ENCODE measurements at regions not wholly inside any gene's neighbourhood (a gene's known extent, or its start where the extent isn't known, plus 50 kb on each side); places are given as distances from the start of the nearest gene placed in this dataset.

DNA sequence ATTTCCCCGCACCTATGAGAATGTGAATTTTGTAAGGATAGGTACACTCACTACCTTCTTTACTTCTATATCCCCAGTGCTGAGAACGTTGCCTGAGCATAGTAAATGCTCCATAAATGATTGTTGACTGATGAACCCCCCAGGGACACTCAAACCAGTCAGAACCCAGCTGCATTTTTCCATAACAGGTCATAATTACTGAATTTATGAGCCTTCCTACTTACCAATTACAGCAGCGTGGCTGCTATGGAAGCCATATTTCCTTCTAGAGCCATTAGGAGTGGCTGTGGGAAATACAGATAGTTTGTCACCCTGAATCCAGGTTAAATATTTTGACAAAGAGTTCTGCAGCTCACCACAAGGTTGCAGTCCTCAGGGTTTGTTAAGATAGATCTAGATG is 135.0 kb downstream of the TAF11L14 start:
- no peaks in the 10 kb centered on the region for H3K27me3 ChIP-seq (ENCODE audit: control insufficient read depth in 1 of 2, insufficient read depth in 2 of 2, low read length in 2 of 2)
- ChIA-PET POLR2A (no interaction called here), CTCF (ENCODE audit: low intra/inter-chr PET ratio, low total read pairs) (no interaction called here)
- H3K27ac ChIP-seq (ENCODE audit: extremely low read length, insufficient read depth, low read length), result no peak overlapping the region
- no peaks in the 10 kb centered on the region for H3K4me1 ChIP-seq (ENCODE audit: insufficient read depth, low read length)
- no peaks in the 10 kb centered on the region for H3K79me2 ChIP-seq (ENCODE audit: insufficient read depth, low read length)
- H4K20me1 ChIP-seq (ENCODE audit: insufficient read depth, low read length), result no peaks in the 10 kb centered on the region
- in situ Hi-C loops (cut with HindIII; ENCODE audit: extremely low pct_ligation_motif_present, low pct_unique_long_range_greater_than_20kb), result no loop called here
- no peak overlapping the region for H3K4me2 ChIP-seq (ENCODE audit: low read depth, low read length)
- intact Hi-C loops (cut with micrococcal nuclease; ENCODE audit: unreplicated experiment), result no loop called here
- DNase-seq (ENCODE audit: low spot score), result no peak
- 0% methylated on average over 3 of the region's 3 CpGs for WGBS (ENCODE audit: low lambda C conversion rate)
- H3K9me3 ChIP-seq (ENCODE audit: low read length), result peaks cover 84% of the 10 kb centered on the region
- no peak overlapping the region for H3K9ac ChIP-seq (ENCODE audit: insufficient read depth, low read depth, low read length)
- no peak overlapping the region for H3K4me3 ChIP-seq (replicated peaks in 1 of 3; ENCODE audit: insufficient read depth in 1 of 3, low read depth in 2 of 3, low read length in 3 of 3)
- BruUV-seq (replicated peaks), result no TSS peak
- FAIRE-seq, result no peak
- no peaks in the 10 kb centered on the region for H3K36me3 ChIP-seq (replicated peaks in 1 of 2; ENCODE audit: control insufficient read depth in 1 of 2, insufficient read depth in 2 of 2, low read length in 2 of 2)
- ATAC-seq, result no peak
- no peak overlapping the region for H2AFZ ChIP-seq (ENCODE audit: low read length)
- TF ChIP-seq KLF15 (CRISPR knock-in tag; IDR thresholded peaks at IDR 0.05; ENCODE audit: borderline replicate concordance) (no peak), HNRNPK (IDR thresholded peaks at IDR 0.05; ENCODE audit: low read depth, low read length, poor library complexity, severe bottlenecking) (no peak), AKAP8 (CRISPR knock-in tag; IDR thresholded peaks at IDR 0.05) (no peak), YEATS4 (CRISPR knock-in tag; IDR thresholded peaks at IDR 0.05; ENCODE audit: borderline replicate concordance) (no peak)
- TF ChIP-seq, protein P1, sequence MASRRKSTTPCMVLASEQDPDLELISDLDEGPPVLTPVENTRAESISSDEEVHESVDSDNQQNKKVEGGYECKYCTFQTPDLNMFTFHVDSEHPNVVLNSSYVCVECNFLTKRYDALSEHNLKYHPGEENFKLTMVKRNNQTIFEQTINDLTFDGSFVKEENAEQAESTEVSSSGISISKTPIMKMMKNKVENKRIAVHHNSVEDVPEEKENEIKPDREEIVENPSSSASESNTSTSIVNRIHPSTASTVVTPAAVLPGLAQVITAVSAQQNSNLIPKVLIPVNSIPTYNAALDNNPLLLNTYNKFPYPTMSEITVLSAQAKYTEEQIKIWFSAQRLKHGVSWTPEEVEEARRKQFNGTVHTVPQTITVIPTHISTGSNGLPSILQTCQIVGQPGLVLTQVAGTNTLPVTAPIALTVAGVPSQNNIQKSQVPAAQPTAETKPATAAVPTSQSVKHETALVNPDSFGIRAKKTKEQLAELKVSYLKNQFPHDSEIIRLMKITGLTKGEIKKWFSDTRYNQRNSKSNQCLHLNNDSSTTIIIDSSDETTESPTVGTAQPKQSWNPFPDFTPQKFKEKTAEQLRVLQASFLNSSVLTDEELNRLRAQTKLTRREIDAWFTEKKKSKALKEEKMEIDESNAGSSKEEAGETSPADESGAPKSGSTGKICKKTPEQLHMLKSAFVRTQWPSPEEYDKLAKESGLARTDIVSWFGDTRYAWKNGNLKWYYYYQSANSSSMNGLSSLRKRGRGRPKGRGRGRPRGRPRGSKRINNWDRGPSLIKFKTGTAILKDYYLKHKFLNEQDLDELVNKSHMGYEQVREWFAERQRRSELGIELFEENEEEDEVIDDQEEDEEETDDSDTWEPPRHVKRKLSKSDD (CRISPR knock-in tag; IDR thresholded peaks at IDR 0.05; ENCODE audit: low read depth), result no peak

DNA sequence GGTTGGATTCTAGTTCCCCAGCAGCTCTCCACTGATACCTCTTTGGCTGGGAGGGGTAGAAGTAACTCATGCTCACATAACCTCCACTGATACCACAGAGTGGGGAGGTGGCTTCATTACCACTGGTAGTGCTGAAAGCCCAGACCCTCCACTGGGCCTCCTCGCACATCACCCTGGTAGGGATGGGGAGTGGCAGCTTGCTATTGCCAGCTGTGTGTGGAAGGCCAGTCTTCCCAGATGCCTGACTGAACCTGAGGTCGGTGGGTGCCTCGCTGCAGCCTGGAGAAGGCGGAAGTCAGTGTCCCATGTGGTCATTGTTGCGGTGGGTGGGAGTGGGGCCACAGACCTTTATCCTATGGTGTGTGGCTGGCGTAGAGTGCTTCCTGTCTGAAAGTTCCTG is 138.0 kb downstream of the TAF11L14 start:
- CTCF ChIA-PET (ENCODE audit: low intra/inter-chr PET ratio, low total read pairs), result no interaction called here
- Histone ChIP-seq H3K79me2 (ENCODE audit: insufficient read depth, low read length) (no peaks in the 10 kb centered on the region), H2AFZ (ENCODE audit: low read length) (no peak overlapping the region), H3K4me2 (ENCODE audit: low read depth, low read length) (no peak overlapping the region), H4K20me1 (ENCODE audit: insufficient read depth, low read length) (no peaks in the 10 kb centered on the region), H3K27ac (ENCODE audit: extremely low read length, insufficient read depth, low read length) (no peak overlapping the region), H3K27me3 (ENCODE audit: control insufficient read depth in 1 of 2, insufficient read depth in 2 of 2, low read length in 2 of 2) (no peaks in the 10 kb centered on the region), H3K9ac (ENCODE audit: insufficient read depth, low read depth, low read length) (no peak overlapping the region), H3K9me3 (ENCODE audit: low read length) (peaks cover 67% of the 10 kb centered on the region), H3K4me1 (ENCODE audit: insufficient read depth, low read length) (no peaks in the 10 kb centered on the region), H3K36me3 (replicated peaks in 1 of 2; ENCODE audit: control insufficient read depth in 1 of 2, insufficient read depth in 2 of 2, low read length in 2 of 2) (no peaks in the 10 kb centered on the region), H3K4me3 (replicated peaks in 1 of 3; ENCODE audit: insufficient read depth in 1 of 3, low read depth in 2 of 3, low read length in 3 of 3) (no peak overlapping the region)
- in situ Hi-C loops (cut with HindIII; ENCODE audit: extremely low pct_ligation_motif_present, low pct_unique_long_range_greater_than_20kb), result no loop called here
- no TSS peak for BruUV-seq (replicated peaks)
- DNase-seq (ENCODE audit: low spot score) (no peak), FAIRE-seq (no peak), ATAC-seq (no peak)
- TF ChIP-seq TGIF2 (CRISPR knock-in tag; IDR thresholded peaks at IDR 0.05) (no peak), ZSCAN20 (CRISPR knock-in tag; IDR thresholded peaks at IDR 0.05; ENCODE audit: borderline replicate concordance) (no peak), ZNF160 (CRISPR knock-in tag; IDR thresholded peaks at IDR 0.05) (no peak)
- TF ChIP-seq, protein P2, sequence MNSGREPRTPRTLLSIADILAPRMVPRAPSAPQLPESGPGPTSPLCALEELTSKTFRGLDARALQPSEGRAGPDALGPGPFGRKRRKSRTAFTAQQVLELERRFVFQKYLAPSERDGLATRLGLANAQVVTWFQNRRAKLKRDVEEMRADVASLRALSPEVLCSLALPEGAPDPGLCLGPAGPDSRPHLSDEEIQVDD (CRISPR knock-in tag; IDR thresholded peaks at IDR 0.05; ENCODE audit: borderline replicate concordance), result no peak
- TF ChIP-seq, protein P3, sequence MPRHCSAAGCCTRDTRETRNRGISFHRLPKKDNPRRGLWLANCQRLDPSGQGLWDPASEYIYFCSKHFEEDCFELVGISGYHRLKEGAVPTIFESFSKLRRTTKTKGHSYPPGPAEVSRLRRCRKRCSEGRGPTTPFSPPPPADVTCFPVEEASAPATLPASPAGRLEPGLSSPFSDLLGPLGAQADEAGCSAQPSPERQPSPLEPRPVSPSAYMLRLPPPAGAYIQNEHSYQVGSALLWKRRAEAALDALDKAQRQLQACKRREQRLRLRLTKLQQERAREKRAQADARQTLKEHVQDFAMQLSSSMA (CRISPR knock-in tag; IDR thresholded peaks at IDR 0.05), result no peak
- intact Hi-C loops (cut with micrococcal nuclease; ENCODE audit: unreplicated experiment), result no loop called here
- 7% methylated on average over 2 of the region's 6 CpGs for WGBS (ENCODE audit: low lambda C conversion rate)
- POLR2A ChIA-PET, result no interaction called here

Data from HepG2 (cell line).